Stimulated activated CD4-positive, alpha-beta T cell treated with anti-CD3 and anti-CD28 coated beads, Interleukin-4, amount 100 ng/mL, for 48 hours (primary cell): ENCODE measurements at regions not wholly inside any gene's neighbourhood (a gene's known extent, or its start where the extent isn't known, plus 50 kb on each side); places are given as distances from the start of the nearest gene placed in this dataset.

ENCODE experiments used
- DNase-seq, 2 donors: peaks; one replicate each; pipeline ENCODE4 v3.0.0-alpha.2; 2020; ENCODE audit warnings: low read depth in 2 of 2

GRCh38 chr9:29668732-29669131 lies 2095.5 kb upstream of the C9orf72 start:
- DNase-seq, result no peak

- DNase-seq, result no peak
These were observed 2096.3 kb upstream of the C9orf72 start for GRCh38 chr9:29669613-29670012.

GRCh38 chr9:29685531-29685930 lies 2112.2 kb upstream of the C9orf72 start:
- no peak for DNase-seq

- DNase-seq, result no peak
These were observed 2117.9 kb upstream of the C9orf72 start for GRCh38 chr9:29691145-29691544.

- no peak for DNase-seq
These were observed 2118.6 kb upstream of the C9orf72 start for GRCh38 chr9:29691758-29692407.

GRCh38 chr9:29697011-29697410 lies 2123.7 kb upstream of the C9orf72 start:
- no peak for DNase-seq

- DNase-seq, result no peak
These were observed 2128.3 kb upstream of the C9orf72 start for GRCh38 chr9:29701559-29701958.

- no peak for DNase-seq
These were observed 2128.7 kb upstream of the C9orf72 start for GRCh38 chr9:29701971-29702370.

- no peak for DNase-seq
These were observed 2141.6 kb upstream of the C9orf72 start for GRCh38 chr9:29714860-29715259.

GRCh38 chr9:29717631-29718030 lies 2144.3 kb upstream of the C9orf72 start:
- no peak for DNase-seq

- no peak for DNase-seq
These were observed 2156.9 kb upstream of the C9orf72 start for GRCh38 chr9:29730163-29730562.

GRCh38 chr9:29740518-29740917 lies 2167.2 kb upstream of the C9orf72 start:
- DNase-seq, result no peak

- DNase-seq, result no peak
These were observed 2167.9 kb upstream of the C9orf72 start for GRCh38 chr9:29741169-29741568.

GRCh38 chr9:29750062-29750461 lies 2176.8 kb upstream of the C9orf72 start:
- DNase-seq, result no peak

- DNase-seq, result no peak
These were observed 2177.9 kb upstream of the C9orf72 start for GRCh38 chr9:29751226-29751625.

- DNase-seq, result no peak
These were observed 2180.4 kb upstream of the C9orf72 start for GRCh38 chr9:29753638-29754037.

GRCh38 chr9:29769019-29769418 lies 2195.7 kb upstream of the C9orf72 start:
- DNase-seq, result no peak

GRCh38 chr9:29773676-29774075 lies 2200.4 kb upstream of the C9orf72 start:
- no peak for DNase-seq

GRCh38 chr9:29775491-29775890 lies 2202.2 kb upstream of the C9orf72 start:
- DNase-seq, result no peak

- DNase-seq, result no peak
These were observed 2205.1 kb upstream of the C9orf72 start for GRCh38 chr9:29778281-29778849.

GRCh38 chr9:29793970-29794369 lies 2220.7 kb upstream of the C9orf72 start:
- no peak for DNase-seq

GRCh38 chr9:29796291-29796952 lies 2223.1 kb upstream of the C9orf72 start:
- DNase-seq, result no peak

- no peak for DNase-seq
These were observed 2225.3 kb upstream of the C9orf72 start for GRCh38 chr9:29798599-29798998.
